Fibroblast of skin of left quadriceps (primary cell): ENCODE measurements at regions not wholly inside any gene's neighbourhood (a gene's known extent, or its start where the extent isn't known, plus 50 kb on each side); places are given as distances from the start of the nearest gene placed in this dataset.
A peak's percentile ranks its signal among the peaks of the same experiment; 100 is the strongest.
"Not testable (repeated sequence)": the region's sequence is repeated elsewhere in the genome, so short reads cannot be mapped to it uniquely, and the experiment has no call there.

Experiments used
- DNase-seq, 2 experiments: peaks; one replicate each; pipeline ENCODE4 v3.0.0-alpha.2; 2013; ENCODE audit warnings: low read depth in 2 of 2

DNA sequence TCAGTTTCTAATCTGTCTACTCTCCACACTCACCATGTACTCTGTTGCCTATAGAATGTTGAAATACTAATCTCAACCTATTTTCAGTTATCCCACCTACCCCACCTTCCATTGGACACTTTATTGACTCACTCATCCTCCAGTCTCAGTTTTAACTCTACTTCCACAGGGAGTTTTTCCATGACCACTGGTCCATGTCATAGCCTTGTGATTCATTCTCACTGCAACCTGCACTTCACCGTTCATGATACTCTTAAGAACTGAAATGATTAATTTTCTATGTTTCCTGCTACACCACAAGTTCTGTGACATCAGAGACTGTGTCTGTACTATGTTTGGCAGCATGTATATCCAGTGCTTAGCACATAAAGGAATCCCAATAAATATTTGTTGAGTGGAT is 122.8 kb upstream of the HSF2 start:
- no peak for DNase-seq

GRCh38 chr6:122280105-122281021 is 119.1 kb upstream of the HSF2 start:
- DNase-seq = not testable (repeated sequence)

- no peak for DNase-seq
Observed at GRCh38 chr6:122283884-122284283, 115.6 kb upstream of the HSF2 start.

GRCh38 chr6:122284848-122285247 is 114.6 kb upstream of the HSF2 start:
- DNase-seq = no peak

DNA sequence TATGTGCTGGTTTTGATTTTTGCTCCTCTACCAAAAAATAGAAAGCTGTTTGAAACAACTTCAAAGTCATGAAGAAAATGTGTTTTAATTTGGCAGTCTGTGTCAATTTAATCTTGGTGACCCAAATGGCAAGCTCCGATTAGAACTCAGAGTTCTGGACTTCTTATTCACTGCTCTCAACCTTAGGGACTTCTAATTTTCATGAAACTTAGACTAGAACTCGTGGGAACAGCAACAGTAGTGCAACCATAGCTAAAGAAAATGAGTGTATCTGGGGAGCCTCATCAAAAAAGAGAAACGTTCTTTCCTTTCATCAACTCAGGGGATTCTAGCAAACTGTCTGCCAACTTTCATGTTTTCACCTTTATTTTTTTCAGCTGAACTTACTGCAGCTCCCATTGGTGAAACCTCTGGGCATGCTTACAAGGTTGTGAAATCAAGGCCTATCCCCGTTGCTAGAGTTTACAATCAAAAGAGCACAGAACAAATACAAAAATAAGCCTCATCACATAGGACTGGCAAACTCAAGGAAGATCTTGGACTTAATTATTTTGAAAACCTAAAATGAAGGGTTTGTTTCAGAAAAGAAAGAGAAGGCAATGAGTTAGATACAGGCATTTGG is 114.0 kb upstream of the HSF2 start:
- no peak for DNase-seq

DNA sequence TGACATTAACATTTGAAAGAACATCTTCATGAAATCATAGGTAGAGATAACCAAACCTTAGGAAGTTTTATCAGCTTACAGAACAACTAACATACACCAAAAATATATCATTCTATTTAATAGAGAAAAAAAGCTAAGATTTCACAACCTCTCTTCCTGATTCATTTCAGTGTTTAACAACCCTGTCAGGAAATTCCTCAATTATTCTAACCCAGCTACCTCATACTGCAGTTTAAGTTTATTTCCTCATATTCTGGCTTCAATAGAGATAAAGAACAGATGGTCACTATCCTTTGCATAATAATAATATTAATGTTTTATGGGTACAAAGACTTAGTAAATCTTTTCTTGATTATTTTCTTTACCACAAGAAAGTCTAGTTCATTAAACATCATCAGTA is 112.9 kb upstream of the HSF2 start:
- no peak for DNase-seq

GRCh38 chr6:122289762-122290539 is 109.5 kb upstream of the HSF2 start:
- peak in 1 of 2 experiments; percentile 0 for DNase-seq

DNA sequence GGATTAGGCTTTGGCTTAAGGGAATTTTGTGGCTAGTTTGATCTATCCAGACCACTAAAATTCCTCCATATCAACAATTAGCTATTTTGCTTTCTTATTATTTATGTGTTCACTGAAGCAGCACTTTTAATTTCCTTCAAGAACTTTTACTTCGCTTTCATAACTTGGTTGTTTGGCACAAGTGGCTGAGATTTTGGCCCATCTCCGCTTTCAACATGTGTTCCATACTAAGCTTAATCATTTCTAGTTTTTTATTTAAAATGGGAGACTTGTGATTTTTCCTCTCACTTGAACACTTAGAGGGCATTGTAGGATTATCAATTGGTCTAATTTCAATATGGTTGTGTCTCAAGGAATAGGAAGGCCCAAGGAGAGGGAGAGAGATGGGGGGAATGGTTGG is 102.4 kb upstream of the HSF2 start:
- DNase-seq = no peak

- DNase-seq = no peak
Observed at GRCh38 chr6:122302067-122302466, 97.4 kb upstream of the HSF2 start.

GRCh38 chr6:122307577-122307976 is 91.9 kb upstream of the HSF2 start:
- no peak for DNase-seq

DNA sequence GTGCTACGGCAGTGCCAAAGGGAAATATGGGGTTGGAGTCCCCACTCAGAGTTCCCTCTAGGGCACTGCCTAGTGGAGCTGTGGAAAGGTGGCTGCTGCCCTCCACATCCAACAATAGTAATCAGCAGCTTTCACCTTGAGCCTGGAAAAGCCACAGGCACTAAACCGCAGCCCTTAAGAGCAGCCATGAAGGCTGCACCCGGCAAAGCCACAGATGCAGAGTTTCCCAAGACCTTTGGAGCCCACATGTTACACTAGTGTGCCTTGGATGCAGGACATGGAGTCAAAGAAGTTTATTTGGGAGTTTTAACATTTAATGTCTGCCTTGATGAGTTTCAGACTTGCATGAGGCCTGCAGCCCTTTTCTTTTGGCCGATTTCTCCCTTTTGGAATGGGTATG is 91.4 kb upstream of the HSF2 start:
- no peak for DNase-seq

DNA sequence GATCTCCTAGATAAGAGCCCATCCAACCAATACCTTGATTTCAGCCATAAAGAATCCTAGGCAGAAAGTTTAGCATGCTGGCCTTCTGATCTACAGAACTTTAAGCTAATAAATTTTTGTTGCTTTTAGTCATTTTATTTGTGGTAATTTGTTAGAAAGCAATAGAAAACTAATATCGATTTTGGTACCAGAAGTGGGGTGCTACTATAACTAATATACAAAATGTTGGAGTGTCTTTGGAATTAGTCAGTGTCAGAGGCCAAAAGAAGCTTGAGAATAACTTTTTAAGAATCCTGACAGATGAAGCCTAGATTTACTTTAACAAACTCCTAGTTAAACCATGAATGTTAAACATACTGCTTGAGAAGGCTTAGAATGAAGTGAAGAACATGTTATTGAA is 83.6 kb upstream of the HSF2 start:
- DNase-seq = no peak

DNA sequence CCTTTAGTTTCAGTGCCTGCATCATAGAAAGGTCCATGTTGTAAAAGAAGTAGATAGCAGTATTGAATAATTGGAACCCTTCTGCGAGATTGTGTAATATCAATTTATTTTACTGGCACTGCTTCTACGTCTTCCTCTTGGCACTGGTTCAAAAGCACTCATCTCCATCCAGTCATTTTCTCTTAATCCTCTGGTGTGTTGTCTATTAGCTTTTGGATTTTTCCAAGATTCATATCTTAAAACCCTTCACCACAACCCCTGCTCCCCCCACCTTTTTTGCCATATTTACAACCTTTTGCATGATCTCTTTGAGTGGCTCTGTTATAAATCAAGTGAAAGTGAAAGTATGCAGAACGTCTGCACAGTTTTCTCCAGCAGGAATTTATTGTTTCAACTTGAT is 76.6 kb upstream of the HSF2 start:
- peak; percentile 42 for DNase-seq

DNA sequence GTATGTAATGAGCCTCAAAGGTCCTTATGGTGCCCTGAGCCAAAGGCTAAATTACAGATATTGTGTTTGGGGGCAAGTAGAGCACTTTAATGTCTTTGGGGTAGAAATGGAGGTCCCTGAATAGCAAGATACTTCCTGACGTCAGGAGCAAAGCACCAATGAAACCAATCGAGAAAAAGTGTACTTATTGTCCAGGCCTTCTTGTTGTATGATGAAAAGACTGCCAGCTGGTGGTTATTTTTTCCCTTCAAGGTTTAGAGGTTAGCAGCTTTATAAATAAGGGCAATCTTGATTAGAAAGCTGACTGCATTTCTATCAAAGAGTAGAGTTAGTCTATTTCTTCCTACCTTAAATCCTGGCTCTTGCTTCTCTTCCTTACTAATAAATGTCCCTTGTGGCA is 76.1 kb upstream of the HSF2 start:
- DNase-seq = no peak

- no peak for DNase-seq
Observed at GRCh38 chr6:122330315-122330714, 69.1 kb upstream of the HSF2 start.

DNA sequence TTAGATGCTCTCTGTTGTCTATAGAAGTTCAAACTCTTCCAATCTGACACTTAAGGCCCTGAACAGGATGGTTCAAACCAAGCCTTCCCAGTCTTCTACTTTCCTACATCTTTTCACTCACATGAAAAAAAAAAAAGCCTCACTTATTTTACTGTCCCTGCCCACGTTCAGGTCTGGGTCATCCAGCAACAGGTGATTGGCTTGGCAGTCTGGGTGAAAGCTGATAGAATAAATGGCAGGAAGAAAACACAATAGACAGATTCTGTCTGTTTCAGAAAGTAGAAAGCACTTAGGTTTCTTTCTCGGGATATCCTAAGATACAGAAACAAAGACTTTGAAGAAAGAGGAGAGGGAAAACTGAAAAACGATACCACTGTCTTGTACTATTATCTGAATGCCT is 61.8 kb upstream of the HSF2 start:
- DNase-seq = no peak

GRCh38 chr6:122339661-122340060 is 59.8 kb upstream of the HSF2 start:
- DNase-seq = no peak

DNA sequence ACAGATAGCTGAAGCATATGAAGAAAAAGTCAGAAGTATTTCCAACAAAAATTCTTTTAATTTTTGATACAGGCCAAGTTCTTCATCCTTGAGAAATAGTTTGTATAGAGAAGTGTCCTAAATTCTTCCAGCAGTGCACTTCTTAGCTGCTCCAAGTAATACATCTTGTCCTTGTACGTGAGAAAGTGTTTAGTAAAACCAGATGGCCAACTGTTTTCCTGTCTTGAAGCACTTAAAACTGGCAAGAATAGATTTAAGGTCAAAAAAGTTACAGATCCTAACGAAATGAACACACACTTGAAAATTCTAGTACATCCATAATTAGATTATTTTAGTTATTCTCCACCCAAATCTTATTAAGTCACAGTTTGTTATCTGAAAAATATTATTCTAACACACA is 52.2 kb upstream of the HSF2 start:
- DNase-seq = no peak

DNA sequence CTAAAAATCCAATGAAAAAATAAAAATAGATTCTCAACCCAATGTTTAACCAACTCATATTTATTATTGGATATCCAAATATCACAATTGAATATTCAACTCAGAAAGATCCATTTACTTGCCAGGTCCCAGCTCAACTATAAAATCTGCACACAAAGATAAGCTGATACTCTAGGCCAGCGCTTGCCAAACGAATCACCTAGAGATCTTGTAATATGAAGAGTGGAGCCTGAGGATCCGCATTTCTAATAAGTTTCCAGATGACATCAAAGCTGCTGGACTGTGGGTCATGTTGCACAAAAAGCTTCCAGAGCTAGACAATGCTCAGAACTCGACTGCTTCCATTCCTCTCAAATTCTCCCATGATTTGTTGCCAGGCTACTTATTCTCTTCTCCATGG is 51.7 kb upstream of the HSF2 start:
- DNase-seq = no peak
